NCI-H82 (cell line): ENCODE measurements at regions not wholly inside any gene's neighbourhood (a gene's known extent, or its start where the extent isn't known, plus 50 kb on each side); places are given as distances from the start of the nearest gene placed in this dataset.

Source experiments
- DNase-seq: peaks from one replicate; lab custom pipeline; 2025; lab: John Stamatoyannopoulos, UW

DNA sequence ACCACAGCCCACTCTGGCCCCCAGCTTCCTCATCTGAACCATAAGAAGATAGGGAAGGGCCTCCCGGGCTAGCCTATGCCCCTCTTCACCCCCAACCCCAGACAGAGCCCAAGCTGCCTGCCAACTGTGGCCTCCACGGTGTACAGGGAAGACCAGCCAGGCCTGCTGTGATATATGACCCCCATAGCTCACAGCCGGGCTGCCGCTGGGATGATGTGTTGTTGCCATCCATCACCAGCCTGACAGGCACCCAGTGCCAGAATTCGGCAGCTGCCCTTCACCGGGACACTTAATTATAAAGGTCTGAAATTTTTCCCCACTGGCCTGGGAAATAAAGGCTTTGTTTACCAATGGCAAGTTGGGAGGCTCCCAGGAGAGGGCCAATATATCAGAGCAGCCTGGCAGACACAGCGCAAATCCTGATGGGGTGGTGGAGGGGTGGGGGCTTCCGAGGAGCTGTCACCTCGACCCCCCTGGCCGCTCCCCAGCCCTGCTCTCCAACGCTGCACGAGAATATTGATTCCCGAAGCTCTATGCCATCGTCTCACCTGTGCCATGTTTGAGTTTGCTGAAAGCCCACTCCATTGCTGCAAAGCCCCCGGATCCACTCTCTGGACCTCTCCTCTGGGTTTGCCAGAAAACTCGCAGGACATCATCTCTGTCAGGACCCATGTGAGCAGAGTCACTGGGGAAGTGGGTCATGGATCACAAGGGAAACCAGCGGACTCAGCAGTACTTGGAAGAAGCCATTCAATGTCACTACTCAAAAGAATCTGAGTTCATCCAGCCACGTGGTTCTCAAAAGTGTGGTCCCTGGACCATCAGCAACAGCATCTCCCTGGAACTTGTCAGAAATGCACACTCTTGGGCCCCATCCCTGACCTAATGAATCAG lies 296.9 kb downstream of the MN1 start:
- no peak for DNase-seq

DNA sequence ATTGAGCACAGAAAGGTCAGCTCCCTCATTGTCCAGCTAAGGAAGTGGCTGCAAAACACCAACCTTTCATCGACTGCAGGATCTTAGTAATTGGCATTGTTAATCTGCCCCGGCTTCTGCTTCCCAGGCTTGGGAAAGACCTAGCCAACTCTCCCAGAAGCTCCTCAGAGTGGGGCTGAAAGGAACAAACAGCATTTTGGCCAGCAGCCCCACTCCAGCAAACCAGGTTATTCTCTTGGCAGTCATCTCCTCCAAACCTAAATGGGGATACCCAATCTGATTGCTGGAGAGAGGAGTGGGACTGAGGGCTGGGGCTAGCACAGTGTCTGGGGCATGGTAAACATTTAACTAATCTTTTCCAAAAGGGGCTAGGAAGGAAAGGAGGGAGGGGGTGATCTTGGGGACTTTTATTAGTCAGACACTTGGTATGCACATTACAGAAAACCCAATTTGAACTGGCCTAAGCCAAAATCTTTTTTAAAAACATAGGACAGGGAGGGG lies 294.4 kb downstream of the MN1 start:
- no peak for DNase-seq

DNA sequence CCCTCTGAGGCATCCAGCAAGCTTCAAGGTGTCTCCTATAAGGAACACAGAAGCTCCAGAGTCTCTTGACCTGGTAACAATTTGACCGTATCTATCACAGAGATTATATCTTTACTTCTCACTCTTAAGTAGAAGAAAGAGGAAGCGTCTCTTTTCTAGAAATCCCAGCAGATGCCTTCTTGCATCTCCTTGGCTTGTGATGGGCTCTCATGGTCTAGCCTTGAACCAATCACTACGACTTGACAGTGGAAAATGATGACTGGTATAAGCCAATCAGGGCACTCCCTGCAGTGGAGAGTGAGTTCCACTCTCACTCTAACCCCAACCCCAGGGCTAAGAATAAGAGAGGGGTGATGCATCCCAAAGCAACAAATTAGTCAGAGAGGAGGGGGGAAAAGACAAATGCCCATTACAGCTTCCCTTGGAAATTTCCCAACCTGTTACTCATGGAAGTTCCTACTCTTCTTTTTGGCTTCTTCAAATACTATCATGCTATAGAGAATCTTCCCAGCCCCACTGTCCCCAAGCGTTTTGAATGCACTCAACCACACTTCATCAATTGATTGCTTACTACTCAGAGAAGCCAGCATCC lies 293.5 kb downstream of the MN1 start:
- DNase-seq, result no peak

DNA sequence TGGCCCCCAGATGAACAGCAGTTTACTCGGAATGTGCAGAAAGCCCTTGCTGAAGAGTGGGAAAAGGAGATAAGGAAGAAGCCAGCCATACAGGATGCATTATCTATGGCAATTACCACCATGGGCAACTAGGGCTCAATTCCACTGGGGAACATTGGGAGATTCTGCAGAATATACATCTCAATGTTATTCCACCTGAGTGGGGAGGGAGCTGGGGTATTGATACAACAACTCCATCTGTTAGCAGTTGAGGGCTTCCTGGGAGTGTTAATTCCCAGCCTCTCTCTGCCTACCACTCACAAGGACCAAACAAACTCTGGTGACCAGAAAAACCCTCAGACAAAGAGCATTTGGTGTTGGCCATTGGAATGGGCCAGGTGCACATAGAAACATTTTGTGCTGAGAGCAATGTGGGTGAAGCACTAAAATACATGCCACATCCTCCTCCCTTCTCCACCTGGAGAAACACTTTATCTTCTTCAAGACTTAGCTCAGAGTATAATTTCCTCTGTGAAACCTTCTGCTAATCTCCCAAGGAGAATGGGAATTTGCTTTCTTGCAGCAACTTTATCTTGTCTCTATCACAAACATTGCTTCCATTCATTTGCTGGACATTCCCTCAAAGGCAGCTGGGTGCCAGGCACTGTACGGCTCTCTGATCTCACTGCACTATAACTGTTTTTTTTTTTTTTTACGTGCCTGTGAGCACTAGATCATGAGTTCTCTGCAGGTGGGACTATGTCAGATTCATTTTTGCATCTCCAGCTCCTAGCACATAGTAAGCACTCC lies 292.2 kb downstream of the MN1 start:
- no peak for DNase-seq

DNA sequence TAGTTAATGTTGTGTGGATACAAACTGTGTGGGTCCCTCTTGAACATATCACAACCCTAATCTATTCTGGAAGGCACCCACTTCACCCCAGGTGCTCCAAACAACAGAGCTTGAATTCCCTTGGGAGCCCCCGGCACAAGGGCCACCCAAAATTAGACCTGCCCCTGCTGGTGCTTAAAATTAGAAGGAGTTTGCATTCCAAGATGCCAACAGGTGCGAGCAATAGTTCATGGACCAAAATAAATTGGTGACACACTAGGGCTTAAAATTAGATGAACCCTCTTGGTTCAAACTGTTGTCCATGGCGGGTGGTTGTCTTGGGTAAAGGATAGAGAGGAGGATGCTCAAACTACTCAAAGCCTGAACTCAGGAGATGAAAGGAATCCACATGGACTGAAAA lies 291.5 kb downstream of the MN1 start:
- DNase-seq, result no peak

DNA sequence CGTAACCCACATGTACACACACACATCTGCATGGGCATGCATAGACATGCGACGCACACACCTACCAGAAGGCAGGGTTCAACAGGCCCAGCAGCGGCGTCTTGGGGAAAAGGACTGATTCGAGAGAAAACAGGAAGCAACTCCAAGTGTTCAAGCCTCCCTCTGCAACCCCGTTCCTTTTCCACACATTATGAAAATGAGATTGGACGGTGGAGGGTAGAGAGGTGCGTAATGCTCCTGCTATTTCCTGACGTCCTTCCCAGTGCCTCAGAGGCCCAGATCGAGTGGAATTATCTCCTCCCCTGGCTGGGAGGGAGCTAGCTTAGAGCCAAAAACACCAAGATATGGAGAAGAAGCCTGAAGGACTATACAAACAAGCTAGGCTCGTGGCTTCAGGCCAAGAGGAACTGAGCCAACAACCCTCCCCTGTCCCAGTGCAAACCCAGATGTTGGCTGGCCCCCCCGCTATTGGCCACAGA lies 289.2 kb downstream of the MN1 start:
- no peak for DNase-seq

DNA sequence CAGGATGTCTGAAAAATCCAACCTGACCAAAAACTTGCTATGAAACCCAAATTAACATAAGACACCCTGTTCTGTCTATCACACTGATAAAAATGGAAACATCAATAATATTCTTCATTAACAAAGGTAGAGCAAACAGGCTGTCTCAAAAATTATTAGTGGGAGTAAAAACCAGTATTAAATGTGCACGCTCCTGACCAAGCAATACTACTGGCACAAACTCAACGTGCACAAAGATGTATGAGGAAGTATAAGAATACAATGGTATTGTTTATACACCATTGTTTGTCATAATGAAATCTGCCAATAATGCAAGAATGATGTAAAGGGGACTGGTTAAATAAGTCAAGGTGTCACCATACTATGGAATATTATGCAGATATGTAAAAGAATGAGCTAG lies 288.5 kb downstream of the MN1 start:
- no peak for DNase-seq

DNA sequence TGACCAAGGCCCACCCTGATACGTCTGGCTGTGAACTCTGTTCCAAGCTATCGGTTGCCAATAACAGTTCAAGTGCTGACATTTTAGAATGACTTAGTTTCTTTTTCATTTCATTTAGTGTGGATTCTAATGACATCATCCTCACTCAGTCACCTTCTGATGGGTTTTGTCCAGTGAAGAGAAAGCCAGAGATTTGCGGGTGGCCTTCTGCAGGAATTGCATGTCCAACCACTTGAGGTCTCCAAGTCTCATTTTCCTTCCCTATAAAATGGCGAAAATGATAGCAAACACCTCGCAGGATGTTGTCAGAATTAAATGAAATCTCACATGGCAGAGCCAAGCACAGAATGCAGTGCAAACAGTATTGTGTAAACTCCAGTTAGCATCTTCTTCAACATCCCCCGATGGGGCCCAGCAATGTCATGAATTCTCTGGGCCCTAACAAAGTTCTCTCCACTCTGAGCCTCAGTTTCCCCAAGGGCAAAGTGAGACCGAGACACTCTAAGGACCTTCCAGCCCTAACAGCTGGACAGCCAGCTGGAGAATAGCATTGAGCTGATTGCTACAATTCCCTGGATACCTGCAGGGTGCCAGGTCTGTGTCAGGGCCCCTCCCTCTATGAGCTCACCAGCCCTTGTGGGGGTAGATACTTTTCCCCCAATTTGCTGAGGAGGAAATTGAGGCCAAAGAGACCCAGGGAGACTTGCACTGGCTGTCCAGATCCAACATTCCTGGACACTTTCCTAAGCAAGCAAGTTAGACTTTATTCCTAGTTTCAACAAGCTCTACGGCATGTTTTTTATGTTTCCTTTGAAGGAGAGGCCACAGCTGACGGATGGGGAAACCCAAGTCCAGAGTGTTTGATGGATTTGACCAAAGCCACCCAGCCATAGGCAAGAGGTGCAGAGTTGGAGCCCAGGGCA lies 286.7 kb downstream of the MN1 start:
- no peak for DNase-seq

DNA sequence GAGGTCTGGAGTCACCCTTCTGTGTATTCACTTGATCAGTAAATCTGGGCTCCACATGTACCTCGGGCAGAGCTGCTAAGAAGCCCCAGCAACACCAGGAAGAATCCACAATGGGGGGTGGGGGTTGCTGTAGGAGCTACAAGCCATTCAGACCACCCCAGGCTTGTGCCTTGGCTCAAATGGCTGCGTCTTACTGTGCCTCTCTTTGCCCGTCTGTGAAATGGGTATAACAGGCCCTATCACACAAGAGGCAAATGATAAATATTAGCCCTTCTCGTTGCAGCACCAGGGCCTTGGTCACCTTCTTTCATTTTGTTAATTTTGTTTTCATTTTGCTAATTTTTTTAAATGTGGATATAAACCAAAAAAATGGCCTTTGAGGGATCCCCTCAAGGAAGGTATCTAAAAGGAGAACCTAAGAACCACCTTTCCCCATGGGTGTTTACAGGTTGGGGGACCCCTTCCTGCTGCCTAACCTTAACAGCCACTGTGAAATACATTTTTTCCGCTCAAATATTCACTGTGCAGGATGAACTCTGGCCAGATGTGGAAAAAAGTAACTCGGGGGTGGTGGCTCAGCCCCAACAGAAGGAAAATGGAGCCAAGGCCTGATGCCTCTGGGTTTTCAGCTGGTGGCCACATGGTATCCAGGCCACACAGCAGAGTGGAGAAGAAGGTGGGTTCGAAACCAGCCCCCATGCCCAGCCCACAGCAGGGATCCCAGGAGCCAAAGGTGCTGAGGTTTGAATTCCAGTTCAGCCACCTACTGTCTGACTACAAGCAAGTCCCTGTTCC lies 284.0 kb downstream of the MN1 start:
- DNase-seq, result no peak

DNA sequence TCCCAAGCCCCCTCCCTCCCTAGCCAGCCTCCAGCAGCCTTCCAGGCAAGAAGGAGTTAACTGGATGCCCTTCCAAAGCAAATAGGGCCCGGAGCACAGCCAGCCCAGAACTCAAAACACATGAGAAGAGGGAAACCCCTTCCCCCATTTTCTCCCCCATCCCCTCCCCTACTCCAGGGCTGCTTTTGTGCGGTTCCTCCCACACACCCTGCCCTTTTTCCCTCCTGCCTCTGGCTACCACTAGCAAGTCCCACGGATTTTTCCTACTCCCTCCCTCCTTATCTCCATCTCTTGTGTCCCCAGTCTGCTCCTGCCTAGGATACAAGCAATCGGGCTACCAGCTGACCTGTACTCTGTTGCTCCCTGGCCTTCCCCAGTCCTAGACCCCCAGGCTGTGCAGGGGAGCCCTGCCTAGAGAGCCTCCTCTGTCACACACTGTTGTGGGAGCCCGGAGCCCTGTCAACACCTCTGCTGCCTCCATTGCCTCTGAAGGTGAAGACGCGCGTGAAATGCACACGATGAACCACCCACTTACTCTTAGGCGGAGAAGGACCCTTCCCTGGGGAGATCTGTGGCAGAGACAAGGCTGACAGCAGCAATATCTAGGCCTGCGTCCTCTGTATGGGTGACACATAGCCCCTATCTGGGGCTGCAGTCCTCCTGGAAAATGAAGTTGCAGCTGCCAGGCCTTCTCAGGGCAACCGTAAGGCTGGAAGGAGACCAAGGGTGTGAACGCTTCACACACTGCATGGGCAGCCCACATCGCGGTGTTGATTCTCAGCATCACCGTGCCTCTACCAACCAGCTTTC lies 282.8 kb downstream of the MN1 start:
- DNase-seq, result no peak

DNA sequence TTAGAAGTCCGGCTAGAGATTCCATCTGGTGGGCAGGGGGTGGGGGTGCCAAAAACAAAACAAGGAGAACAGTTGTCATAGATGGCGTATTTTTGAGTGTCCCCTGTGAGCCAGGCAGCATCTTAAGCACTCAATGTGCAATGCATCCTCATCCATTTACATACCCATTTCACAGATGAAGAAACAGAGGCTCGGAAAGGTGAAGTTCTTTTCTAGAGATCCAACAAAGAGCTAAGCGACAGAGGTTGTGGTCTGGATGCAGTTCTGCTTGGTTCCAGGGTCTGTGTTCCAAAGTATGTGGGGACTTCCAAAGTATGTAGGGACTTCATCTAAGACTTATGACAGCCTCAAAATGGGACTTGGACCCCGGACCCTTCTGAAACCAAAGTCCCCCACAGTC lies 277.8 kb downstream of the MN1 start:
- no peak for DNase-seq

DNA sequence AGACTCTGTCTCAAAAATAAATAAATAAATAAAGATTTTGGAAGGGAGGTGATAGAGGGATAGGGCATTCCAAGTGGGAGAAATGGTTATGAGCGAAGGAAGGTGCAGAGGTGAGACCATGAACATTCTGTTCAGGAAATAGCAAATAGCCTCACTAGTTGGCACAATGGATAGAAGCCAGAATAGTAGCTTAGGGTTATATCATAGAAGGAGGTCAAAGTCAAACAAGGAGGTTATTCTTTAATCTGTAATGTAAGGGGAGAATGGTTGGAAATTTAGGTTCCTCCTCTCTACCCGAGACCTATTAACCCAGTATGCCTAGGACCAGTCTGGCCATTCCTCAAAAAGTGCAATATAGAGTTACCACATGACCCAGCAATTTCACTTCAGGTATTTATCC lies 275.8 kb downstream of the MN1 start:
- DNase-seq, result no peak

DNA sequence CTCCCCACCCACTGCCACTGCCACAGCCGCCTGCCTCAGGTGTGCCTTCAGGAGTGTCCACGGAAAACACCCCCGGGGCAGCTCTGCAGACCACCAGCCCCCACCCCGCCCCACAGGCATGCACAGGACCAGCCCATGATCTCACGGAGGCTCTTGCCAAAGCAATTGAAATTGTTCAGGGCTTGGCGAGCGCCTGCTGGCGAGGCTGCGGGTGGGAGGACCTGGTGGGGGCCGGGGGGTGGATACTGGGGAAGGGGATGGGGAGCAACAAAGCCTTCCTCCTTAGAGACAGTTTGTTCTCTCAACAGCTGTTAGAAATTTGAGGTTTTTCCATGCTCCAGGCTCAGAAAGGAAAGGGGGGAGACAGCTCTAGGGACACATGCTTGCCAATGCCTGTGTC lies 274.7 kb downstream of the MN1 start:
- no peak for DNase-seq

DNA sequence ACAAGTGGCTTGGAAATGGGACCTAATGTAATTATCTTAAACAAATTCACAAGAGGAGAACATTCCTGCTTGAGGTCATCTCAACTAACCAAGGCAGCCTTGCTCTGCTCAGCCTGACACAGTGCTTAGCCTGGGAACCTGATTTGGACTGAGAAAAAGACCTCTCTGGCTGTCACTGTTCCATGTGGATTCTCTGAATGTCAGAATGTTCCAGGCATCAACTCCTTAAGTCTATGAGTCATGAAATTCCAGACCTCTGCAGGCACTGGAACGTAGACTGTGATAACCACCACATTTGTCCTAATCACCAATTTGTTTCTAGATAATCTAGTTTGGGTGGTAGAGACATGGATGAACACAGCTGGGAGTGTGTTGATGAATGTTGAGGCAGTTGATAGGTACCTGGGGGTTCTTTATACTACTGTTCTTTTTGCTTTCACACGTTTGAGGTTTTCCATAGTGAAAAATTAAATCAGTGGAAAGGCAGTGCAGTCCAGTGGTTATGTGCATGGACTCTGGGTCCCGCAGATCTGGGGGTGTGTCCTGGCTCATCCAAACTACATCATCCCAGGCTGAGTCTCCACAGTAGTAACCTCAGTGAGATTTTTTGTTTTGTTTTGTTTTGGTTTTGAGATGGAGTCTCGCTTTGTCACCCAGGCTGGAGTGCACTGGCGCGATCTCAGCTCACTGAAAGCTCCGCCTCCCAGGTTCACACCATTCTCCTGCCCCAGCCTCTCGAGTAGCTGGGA lies 269.6 kb downstream of the MN1 start:
- no peak for DNase-seq

DNA sequence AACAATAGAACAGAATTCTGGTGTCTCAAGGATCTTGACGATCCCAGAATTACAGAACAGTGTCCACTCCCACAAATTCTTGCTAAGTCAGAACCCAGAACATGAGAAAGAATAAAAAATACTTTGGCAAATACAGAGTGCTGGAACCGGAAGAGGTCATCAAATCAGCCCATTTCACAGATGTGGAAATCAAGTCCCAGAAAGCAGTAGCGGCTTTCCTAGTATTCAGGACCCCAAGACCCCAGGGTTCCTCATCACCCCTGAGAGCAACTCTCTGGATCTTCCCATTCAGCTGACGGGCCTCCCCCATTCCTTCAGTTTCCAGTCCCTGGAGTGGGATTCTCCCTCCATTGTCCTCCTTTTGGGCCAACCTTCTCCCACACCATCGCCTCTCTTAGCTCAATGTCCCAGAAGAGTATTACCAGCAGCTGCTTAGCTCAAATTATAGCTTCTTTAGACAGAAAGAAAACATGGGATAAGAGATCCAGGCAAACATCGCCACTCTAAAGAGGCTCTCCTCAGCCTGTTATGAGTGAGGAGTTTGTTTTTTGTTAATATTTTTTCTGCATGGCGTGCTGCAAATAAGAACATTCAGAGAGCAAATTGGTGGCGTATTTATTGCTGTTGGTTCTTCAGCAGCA lies 268.3 kb downstream of the MN1 start:
- DNase-seq, result no peak

DNA sequence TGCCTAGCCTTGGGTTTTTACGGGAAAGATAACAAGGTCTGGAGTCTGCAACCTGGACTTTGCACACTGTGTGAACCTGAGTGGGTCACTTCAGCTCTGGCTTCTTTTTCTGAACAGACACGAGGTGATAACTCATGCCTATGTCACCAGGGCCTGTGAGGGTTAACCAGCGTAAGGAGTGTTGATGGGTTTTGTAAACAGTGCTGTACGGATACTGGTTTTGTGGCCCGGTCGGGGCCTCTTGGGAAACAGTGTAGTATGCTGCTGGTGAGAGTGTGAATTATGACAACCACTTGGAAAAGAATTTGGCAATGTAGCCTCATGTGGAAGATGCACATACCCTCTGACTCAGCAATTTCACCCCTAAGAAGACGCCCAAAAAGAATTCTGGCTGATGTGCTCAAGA lies 266.8 kb downstream of the MN1 start:
- no peak for DNase-seq

DNA sequence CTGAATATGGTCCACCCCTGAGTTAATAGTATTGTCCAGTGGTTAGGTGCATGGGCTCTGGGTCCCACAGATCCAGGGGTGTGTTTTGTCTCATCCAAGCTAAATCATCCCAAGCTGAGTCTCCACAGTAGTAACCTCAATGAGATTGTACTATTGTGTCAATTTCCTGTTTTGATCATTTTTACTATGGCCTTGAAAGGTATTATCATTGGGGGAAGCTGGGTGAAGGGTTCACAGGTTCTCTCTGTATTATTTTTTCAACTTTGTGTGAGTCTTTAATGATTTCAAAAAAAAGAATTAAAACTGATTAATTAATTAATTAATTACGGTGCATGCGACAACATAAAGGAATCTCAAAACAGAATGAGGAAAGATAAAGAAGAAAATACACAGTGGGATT lies 266.1 kb downstream of the MN1 start:
- no peak for DNase-seq

DNA sequence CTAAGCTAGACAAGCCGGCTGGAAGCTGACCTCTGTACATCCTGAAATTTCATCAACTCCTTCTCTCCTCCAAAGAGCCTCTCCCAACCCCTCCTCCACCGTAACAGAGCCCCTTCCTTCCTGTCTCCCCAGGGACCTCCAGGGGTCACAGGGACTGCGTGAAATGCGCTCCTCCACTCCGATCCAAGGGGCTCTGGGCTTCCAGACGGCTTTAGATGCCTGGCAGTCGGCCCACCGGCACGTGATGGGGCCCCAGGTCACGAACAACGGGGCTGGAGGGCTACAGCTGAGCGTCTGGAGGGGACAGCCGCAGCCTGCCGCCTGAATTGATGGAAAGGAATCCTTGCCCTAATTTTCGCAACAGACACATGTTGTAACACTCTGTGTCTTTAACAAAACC lies 264.1 kb downstream of the MN1 start:
- no peak for DNase-seq

DNA sequence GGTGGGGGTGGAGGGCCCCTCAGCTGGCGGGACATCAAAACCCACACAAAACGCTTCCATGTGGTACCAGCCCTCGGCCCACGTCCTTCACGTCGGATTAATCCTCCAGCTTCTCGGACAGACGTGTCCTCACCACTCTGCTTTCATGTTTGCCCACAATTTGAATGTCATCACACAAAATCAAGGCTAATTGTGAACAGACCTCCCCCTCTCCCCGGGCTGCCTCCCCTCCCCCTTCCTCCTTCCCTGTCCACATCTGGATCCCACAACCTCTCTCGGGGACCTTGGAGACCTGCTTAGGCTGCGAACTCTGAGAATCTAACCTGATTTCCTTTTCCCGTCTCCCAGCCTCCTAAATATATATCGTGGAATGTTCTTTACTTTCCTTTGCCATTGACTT lies 262.9 kb downstream of the MN1 start:
- no peak for DNase-seq
